WTC11 (cell line): ENCODE measurements at regions not wholly inside any gene's neighbourhood (a gene's known extent, or its start where the extent isn't known, plus 50 kb on each side); places are given as distances from the start of the nearest gene placed in this dataset.

ENCODE experiments used
- ATAC-seq: fragments of 200-7000 bp; cut with Tn5 transposase; 2 replicates; pipeline ENCODE4 v1.10.0; 2021; ENCODE audit warnings: mild to moderate bottlenecking, moderate library complexity
- CTCF ChIA-PET: fragments of 300-600 bp; sonication (Branson Sonifier 250); formaldehyde crosslinking; loops from one replicate; lab custom pipeline; 2021; ENCODE audit warnings: antibody characterized with exemption; lab: Charles Lee
- POLR2A ChIA-PET: fragments of 350-600 bp; sonication (Branson Sonifier 250); formaldehyde crosslinking; loops from one replicate; lab custom pipeline; 2021; ENCODE audit warnings: antibody characterized with exemption; lab: Charles Lee
- DNase-seq: peaks from one replicate; pipeline ENCODE4 v3.0.0; 2021; ENCODE audit warnings: low spot score
- H3K27ac Mint-ChIP-seq: 2 replicates; pipeline ENCODE4 v1.8.0; 2021; ENCODE audit warnings: mixed read lengths
- H3K27me3 Mint-ChIP-seq: 2 replicates; pipeline ENCODE4 v1.8.0; 2021; ENCODE audit warnings: low read depth, mild to moderate bottlenecking, moderate library complexity, mixed read lengths
- H3K36me3 Mint-ChIP-seq: 2 replicates; pipeline ENCODE4 v1.8.0; 2021; ENCODE audit warnings: mixed read lengths
- H3K4me1 Mint-ChIP-seq: 2 replicates; pipeline ENCODE4 v1.8.0; 2022; ENCODE audit warnings: mixed read lengths
- H3K4me3 Mint-ChIP-seq: 2 replicates; pipeline ENCODE4 v1.8.0; 2021; ENCODE audit warnings: mild to moderate bottlenecking, moderate library complexity, mixed read lengths
- H3K9me3 Mint-ChIP-seq: 2 replicates; pipeline ENCODE4 v1.8.0; 2021; ENCODE audit warnings: mixed read lengths
- AR ChIP-seq: fragments of 250-450 bp; sonication (Bioruptor Pico); IDR thresholded peaks from 2 replicates; pipeline ENCODE4 v1.9.0; 2021; ENCODE audit warnings: mild to moderate bottlenecking
- ATF1 ChIP-seq: sonication (generic); formaldehyde crosslinking; IDR thresholded peaks from 2 replicates; pipeline ENCODE4 v1.8.1; 2023; ENCODE audit warnings: mild to moderate bottlenecking, moderate library complexity, missing genetic modification reagents
- ATF2 ChIP-seq: sonication (generic); formaldehyde crosslinking; IDR thresholded peaks from 2 replicates; pipeline ENCODE4 v1.8.1; 2022; ENCODE audit warnings: low read depth, missing genetic modification reagents, borderline replicate concordance
- CDX4 ChIP-seq: fragments of 250-450 bp; sonication (Bioruptor Pico); IDR thresholded peaks from 2 replicates; pipeline ENCODE4 v1.9.0; 2021; ENCODE audit warnings: moderate library complexity, mild to moderate bottlenecking, inconsistent platforms, borderline replicate concordance
- CREB1 ChIP-seq: sonication (generic); formaldehyde crosslinking; IDR thresholded peaks from 2 replicates; pipeline ENCODE4 v1.8.0; 2023; ENCODE audit warnings: mild to moderate bottlenecking, missing genetic modification reagents
- ETV6 ChIP-seq: sonication (generic); formaldehyde crosslinking; IDR thresholded peaks from 2 replicates; pipeline ENCODE4 v1.8.1; 2022; ENCODE audit warnings: mild to moderate bottlenecking, missing genetic modification reagents
- FOXJ3 ChIP-seq: sonication (generic); formaldehyde crosslinking; IDR thresholded peaks from 2 replicates; pipeline ENCODE4 v1.9.0; 2021; ENCODE audit warnings: missing genetic modification reagents, mild to moderate bottlenecking, borderline replicate concordance
- FOXK1 ChIP-seq: sonication (generic); formaldehyde crosslinking; IDR thresholded peaks from 2 replicates; pipeline ENCODE4 v1.8.0; 2022; ENCODE audit warnings: mild to moderate bottlenecking, moderate library complexity, missing genetic modification reagents
- GABPB1 ChIP-seq: sonication (generic); formaldehyde crosslinking; IDR thresholded peaks from 2 replicates; pipeline ENCODE4 v1.8.1; 2023; ENCODE audit warnings: mild to moderate bottlenecking, missing genetic modification reagents
- GTF2I ChIP-seq: fragments of 250-450 bp; sonication (Bioruptor Pico); conservative IDR thresholded peaks from 2 replicates; pipeline ENCODE4 v1.4.0; 2021; ENCODE audit warnings: mild to moderate bottlenecking
- HMGXB4 ChIP-seq: sonication (generic); formaldehyde crosslinking; IDR thresholded peaks from 2 replicates; pipeline ENCODE4 v1.8.1; 2023; ENCODE audit warnings: mild to moderate bottlenecking, moderate library complexity, missing genetic modification reagents
- NFATC4 ChIP-seq: fragments of 250-450 bp; sonication (Bioruptor Pico); IDR thresholded peaks from 2 replicates; pipeline ENCODE4 v1.9.0; 2021; ENCODE audit warnings: mild to moderate bottlenecking
- NR2C2 ChIP-seq: sonication (generic); formaldehyde crosslinking; IDR thresholded peaks from 2 replicates; pipeline ENCODE4 v1.8.0; 2022; ENCODE audit warnings: mild to moderate bottlenecking, missing genetic modification reagents
- NR3C1 ChIP-seq: sonication (generic); formaldehyde crosslinking; conservative IDR thresholded peaks from 2 replicates; pipeline ENCODE4 v1.8.1; 2023; ENCODE audit warnings: low read depth, mild to moderate bottlenecking, missing genetic modification reagents
- PRRX2 ChIP-seq: fragments of 250-450 bp; sonication (Bioruptor Pico); IDR thresholded peaks from 2 replicates; pipeline ENCODE4 v1.8.0; 2021; ENCODE audit warnings: mild to moderate bottlenecking
- TCF7 ChIP-seq: sonication (generic); formaldehyde crosslinking; IDR thresholded peaks from 2 replicates; pipeline ENCODE4 v1.8.0; 2022; ENCODE audit warnings: mild to moderate bottlenecking, low read depth, missing genetic modification reagents, moderate library complexity
- ZNF138 ChIP-seq: sonication (generic); formaldehyde crosslinking; conservative IDR thresholded peaks from 2 replicates; pipeline ENCODE4 v1.8.1; 2022; ENCODE audit warnings: mild to moderate bottlenecking, moderate library complexity, missing genetic modification reagents
- ZNF219 ChIP-seq: sonication (generic); formaldehyde crosslinking; IDR thresholded peaks from 2 replicates; pipeline ENCODE4 v1.8.0; 2023; ENCODE audit warnings: missing genetic modification reagents, mild to moderate bottlenecking, borderline replicate concordance
- ZNF416 ChIP-seq: fragments of 250-450 bp; sonication (Bioruptor Pico); IDR thresholded peaks from 2 replicates; pipeline ENCODE4 v1.9.0; 2021; ENCODE audit warnings: mild to moderate bottlenecking, inconsistent platforms
- ZNF423 ChIP-seq: fragments of 250-450 bp; sonication (Bioruptor Pico); IDR thresholded peaks from 2 replicates; pipeline ENCODE4 v2.1.2; 2022; ENCODE audit warnings: mild to moderate bottlenecking, moderate library complexity
- TF ChIP-seq, protein P1 (sequence below): sonication (generic); formaldehyde crosslinking; IDR thresholded peaks from 2 replicates; pipeline ENCODE4 v1.8.1; 2023; ENCODE audit warnings: mild to moderate bottlenecking, missing genetic modification reagents, moderate library complexity
- TF ChIP-seq, protein P2 (sequence below): fragments of 250-450 bp; sonication (Bioruptor Pico); IDR thresholded peaks from 2 replicates; pipeline ENCODE4 v1.8.0; 2021; ENCODE audit warnings: mild to moderate bottlenecking
- TF ChIP-seq, protein P3 (sequence below): sonication (generic); formaldehyde crosslinking; IDR thresholded peaks from 2 replicates; pipeline ENCODE4 v1.8.1; 2023; ENCODE audit warnings: mild to moderate bottlenecking, missing genetic modification reagents

DNA sequence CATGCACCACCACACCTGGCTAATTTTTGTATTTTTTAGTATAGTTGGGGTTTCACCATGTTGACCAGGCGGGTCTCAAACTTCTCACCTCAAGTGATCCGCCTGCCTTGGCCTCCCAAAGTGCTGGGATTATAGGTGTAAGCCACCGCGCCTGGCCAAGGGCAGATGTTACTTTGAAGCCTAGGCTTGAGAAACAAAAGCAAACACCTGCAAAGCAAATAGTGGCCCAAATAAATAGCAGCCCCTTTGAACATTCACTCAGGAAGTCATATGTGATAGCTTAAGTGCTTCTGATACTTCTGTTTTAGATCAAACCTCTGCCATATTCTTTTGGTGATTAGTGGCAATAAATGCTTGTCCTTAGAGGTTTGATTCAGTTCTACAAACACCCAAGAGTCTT, 404.5 kb upstream of the SMIM21 start:
- no peak for TF ChIP-seq HMGXB4
- TF ChIP-seq CDX4, result no peak
- TF ChIP-seq GABPB1 (CRISPR knock-in tag), result no peak
- TF ChIP-seq PRRX2 (CRISPR knock-in tag), result no peak
- no peak for TF ChIP-seq NR3C1
- TF ChIP-seq ZNF138 (CRISPR knock-in tag), result no peak
- TF ChIP-seq GTF2I (CRISPR knock-in tag), result no peak
- no peak for TF ChIP-seq ATF2
- no peak for TF ChIP-seq ETV6 (CRISPR knock-in tag)
- TF ChIP-seq, protein P1, sequence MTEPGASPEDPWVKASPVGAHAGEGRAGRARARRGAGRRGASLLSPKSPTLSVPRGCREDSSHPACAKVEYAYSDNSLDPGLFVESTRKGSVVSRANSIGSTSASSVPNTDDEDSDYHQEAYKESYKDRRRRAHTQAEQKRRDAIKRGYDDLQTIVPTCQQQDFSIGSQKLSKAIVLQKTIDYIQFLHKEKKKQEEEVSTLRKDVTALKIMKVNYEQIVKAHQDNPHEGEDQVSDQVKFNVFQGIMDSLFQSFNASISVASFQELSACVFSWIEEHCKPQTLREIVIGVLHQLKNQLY (CRISPR knock-in tag), result no peak
- no peak for TF ChIP-seq ZNF219
- TF ChIP-seq ZNF423 (CRISPR knock-in tag), result no peak
- no peak for TF ChIP-seq FOXJ3
- TF ChIP-seq AR (CRISPR knock-in tag), result no peak
- TF ChIP-seq, all 79 proteins: peak for 0
- Mint-ChIP-seq H3K4me1 (peaks cover 26% of the 10 kb centered on the region), H3K27ac (no peak overlapping the region), H3K9me3 (peaks cover 13% of the 10 kb centered on the region), H3K27me3 (no peaks in the 10 kb centered on the region), H3K4me3 (no peak overlapping the region), H3K36me3 (0 out of 2 replicates have a peak, but pooled peaks cover 4% of the 10 kb centered on the region)
- DNase-seq, result no peak
- POLR2A ChIA-PET, result no interaction called here
- CTCF ChIA-PET, result no interaction called here
- no peak for ATAC-seq

- H3K9me3 Mint-ChIP-seq, result peaks cover 21% of the 10 kb centered on the region
- H3K36me3 Mint-ChIP-seq, result peaks cover 4% of the 10 kb centered on the region
- peaks cover 35% of the 10 kb centered on the region for H3K4me1 Mint-ChIP-seq
- POLR2A ChIA-PET, result no interaction called here
- DNase-seq (no peak), ATAC-seq (no peak)
- H3K27ac Mint-ChIP-seq, result no peak overlapping the region
- no peak for TF ChIP-seq CREB1 (CRISPR knock-in tag)
- no peak overlapping the region for H3K4me3 Mint-ChIP-seq
- no peaks in the 10 kb centered on the region for H3K27me3 Mint-ChIP-seq
- CTCF ChIA-PET, result no interaction called here
These were observed 403.3 kb upstream of the SMIM21 start for GRCh38 chr18:75830828-75831227.

DNA sequence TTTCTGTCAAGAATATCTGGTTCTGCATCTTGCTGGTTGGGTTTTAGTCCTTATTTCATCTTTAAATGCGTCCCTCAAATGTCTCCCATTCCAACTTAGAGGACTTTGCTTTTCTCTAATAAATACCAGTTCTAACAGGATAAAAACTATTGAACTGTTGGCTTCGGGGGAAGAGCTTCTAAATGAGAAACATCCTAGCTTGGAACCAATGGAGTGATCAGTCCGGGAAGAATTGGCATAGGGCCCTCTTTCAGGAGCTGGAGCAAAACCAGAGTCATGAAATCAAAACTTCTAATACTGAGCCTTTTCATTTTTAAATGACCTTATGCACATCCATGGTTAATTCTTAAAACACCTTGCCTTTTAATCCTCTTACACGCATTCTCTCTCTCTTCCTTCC, 401.6 kb upstream of the SMIM21 start:
- no peaks in the 10 kb centered on the region for H3K27me3 Mint-ChIP-seq
- H3K36me3 Mint-ChIP-seq, result peaks cover 4% of the 10 kb centered on the region
- H3K27ac Mint-ChIP-seq, result no peak overlapping the region
- H3K9me3 Mint-ChIP-seq, result peaks cover 27% of the 10 kb centered on the region
- ATAC-seq (no peak), DNase-seq (no peak)
- ChIA-PET POLR2A (no interaction called here), CTCF (interaction anchor here (1.3 kb wide), 1 partner anchor 428 kb away, joined by 3 read pairs; no protein-coding TSS in a partner anchor)
- no peak overlapping the region for H3K4me3 Mint-ChIP-seq
- H3K4me1 Mint-ChIP-seq, result peaks cover 45% of the 10 kb centered on the region
- no peak for TF ChIP-seq TCF7 (CRISPR knock-in tag)
- TF ChIP-seq ATF1 (CRISPR knock-in tag), result no peak
- TF ChIP-seq, protein P2, sequence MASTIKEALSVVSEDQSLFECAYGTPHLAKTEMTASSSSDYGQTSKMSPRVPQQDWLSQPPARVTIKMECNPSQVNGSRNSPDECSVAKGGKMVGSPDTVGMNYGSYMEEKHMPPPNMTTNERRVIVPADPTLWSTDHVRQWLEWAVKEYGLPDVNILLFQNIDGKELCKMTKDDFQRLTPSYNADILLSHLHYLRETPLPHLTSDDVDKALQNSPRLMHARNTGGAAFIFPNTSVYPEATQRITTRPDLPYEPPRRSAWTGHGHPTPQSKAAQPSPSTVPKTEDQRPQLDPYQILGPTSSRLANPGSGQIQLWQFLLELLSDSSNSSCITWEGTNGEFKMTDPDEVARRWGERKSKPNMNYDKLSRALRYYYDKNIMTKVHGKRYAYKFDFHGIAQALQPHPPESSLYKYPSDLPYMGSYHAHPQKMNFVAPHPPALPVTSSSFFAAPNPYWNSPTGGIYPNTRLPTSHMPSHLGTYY (CRISPR knock-in tag), result no peak
- no peak for TF ChIP-seq ZNF416
- no peak for TF ChIP-seq ZNF423 (CRISPR knock-in tag)
- TF ChIP-seq, protein P3, sequence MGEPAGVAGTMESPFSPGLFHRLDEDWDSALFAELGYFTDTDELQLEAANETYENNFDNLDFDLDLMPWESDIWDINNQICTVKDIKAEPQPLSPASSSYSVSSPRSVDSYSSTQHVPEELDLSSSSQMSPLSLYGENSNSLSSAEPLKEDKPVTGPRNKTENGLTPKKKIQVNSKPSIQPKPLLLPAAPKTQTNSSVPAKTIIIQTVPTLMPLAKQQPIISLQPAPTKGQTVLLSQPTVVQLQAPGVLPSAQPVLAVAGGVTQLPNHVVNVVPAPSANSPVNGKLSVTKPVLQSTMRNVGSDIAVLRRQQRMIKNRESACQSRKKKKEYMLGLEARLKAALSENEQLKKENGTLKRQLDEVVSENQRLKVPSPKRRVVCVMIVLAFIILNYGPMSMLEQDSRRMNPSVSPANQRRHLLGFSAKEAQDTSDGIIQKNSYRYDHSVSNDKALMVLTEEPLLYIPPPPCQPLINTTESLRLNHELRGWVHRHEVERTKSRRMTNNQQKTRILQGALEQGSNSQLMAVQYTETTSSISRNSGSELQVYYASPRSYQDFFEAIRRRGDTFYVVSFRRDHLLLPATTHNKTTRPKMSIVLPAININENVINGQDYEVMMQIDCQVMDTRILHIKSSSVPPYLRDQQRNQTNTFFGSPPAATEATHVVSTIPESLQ (CRISPR knock-in tag), result no peak
- no peak for TF ChIP-seq NR2C2
- no peak for TF ChIP-seq FOXK1 (CRISPR knock-in tag)
- no peak for TF ChIP-seq NFATC4 (CRISPR knock-in tag)
- no peak for TF ChIP-seq ZNF219
